SJCRH30 (cell line): ENCODE measurements at regions not wholly inside any gene's neighbourhood (a gene's known extent, or its start where the extent isn't known, plus 50 kb on each side); places are given as distances from the start of the nearest gene placed in this dataset.
"Not testable (repeated sequence)": the region's sequence is repeated elsewhere in the genome, so short reads cannot be mapped to it uniquely, and the experiment has no call there.

Experiments used
- DNase-seq, 2 experiments: peaks; one replicate each; pipeline ENCODE4 v3.0.0-alpha.2; 2015 to 2020
- H3K27ac ChIP-seq: fragments of 250-450 bp; sonication (Bioruptor Pico); 2 replicates; pipeline ENCODE4 v1.5.1; 2020; ENCODE audit warnings: mild to moderate bottlenecking, moderate library complexity
- H3K27me3 ChIP-seq: fragments of 250-450 bp; sonication (Bioruptor Pico); 2 replicates; pipeline ENCODE4 v1.5.1; 2020; ENCODE audit warnings: mild to moderate bottlenecking, moderate library complexity
- H3K36me3 ChIP-seq: fragments of 250-450 bp; sonication (Bioruptor Pico); 2 replicates; pipeline ENCODE4 v1.5.1; 2020; ENCODE audit warnings: mild to moderate bottlenecking, moderate library complexity
- H3K4me1 ChIP-seq: fragments of 250-450 bp; sonication (Bioruptor Pico); 2 replicates; pipeline ENCODE4 v1.5.1; 2020; ENCODE audit warnings: mild to moderate bottlenecking, moderate library complexity
- H3K4me3 ChIP-seq: fragments of 250-450 bp; sonication (Bioruptor Pico); 2 replicates; pipeline ENCODE4 v1.5.1; 2020; ENCODE audit warnings: mild to moderate bottlenecking, moderate library complexity
- H3K9me3 ChIP-seq: fragments of 250-450 bp; sonication (Bioruptor Pico); replicated peaks from 2 replicates; pipeline ENCODE4 v1.5.1; 2020; ENCODE audit warnings: mild to moderate bottlenecking, moderate library complexity

DNA sequence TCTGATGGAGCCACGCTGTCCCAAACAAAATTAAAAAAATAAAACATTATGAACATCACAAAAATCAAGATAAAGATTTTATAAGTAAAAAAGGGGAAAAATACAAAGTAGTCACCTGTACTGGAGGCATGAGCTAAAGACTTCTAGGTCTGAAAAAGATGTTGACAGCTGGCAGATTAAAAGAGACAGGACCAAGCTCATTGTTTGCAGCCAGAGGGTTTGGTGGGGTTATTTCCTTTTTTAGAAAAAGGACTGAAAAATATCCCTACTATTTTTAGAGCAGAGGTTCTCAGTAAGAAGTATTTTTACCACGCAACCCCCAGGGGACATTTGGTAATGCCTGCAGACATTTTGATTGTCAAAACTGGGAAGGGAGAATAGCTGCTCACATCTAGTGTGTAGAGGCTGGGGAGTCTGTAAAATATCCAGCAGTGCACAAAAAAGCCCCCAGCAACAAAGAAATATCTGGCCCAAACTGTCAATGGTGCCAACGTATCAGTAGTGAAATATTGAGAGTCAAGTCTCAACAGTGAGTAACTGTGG is 353.4 kb downstream of the TLE1 start:
- no peak overlapping the region for H3K27ac ChIP-seq
- no peaks in the 10 kb centered on the region for H3K27me3 ChIP-seq
- H3K36me3 ChIP-seq, result no peaks in the 10 kb centered on the region
- no peak overlapping the region for H3K4me3 ChIP-seq
- H3K4me1 ChIP-seq, result no peaks in the 10 kb centered on the region
- no peak for DNase-seq
- peaks cover 4% of the 10 kb centered on the region; the same call in 1 of the 2 replicates for H3K9me3 ChIP-seq

DNA sequence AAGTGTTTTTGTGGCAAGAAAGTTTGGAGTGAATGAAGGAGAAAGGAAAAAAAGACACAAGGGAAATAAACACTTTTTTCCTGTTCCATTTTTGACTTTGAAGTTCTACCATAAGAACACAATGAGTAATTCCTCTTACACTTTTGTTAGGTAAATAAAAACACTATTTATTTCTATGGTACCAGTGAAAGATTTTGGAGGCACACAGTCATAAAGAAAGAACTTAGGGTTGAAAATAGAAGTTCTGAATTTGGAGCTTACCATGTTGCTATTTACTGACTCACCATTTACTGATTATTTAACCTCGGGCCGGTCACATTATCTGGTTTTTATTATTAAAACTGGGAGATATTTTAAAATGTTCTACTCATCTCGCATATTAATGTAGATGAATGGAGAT is 367.8 kb downstream of the TLE1 start:
- Histone ChIP-seq H3K27ac (no peak overlapping the region), H3K27me3 (no peaks in the 10 kb centered on the region), H3K4me1 (peaks cover 9% of the 10 kb centered on the region; the same call in 1 of the 2 replicates), H3K4me3 (no peak overlapping the region), H3K36me3 (no peaks in the 10 kb centered on the region), H3K9me3 (0 out of 2 replicates have a peak, but pooled peaks cover 2% of the 10 kb centered on the region)
- DNase-seq, result no peak

DNA sequence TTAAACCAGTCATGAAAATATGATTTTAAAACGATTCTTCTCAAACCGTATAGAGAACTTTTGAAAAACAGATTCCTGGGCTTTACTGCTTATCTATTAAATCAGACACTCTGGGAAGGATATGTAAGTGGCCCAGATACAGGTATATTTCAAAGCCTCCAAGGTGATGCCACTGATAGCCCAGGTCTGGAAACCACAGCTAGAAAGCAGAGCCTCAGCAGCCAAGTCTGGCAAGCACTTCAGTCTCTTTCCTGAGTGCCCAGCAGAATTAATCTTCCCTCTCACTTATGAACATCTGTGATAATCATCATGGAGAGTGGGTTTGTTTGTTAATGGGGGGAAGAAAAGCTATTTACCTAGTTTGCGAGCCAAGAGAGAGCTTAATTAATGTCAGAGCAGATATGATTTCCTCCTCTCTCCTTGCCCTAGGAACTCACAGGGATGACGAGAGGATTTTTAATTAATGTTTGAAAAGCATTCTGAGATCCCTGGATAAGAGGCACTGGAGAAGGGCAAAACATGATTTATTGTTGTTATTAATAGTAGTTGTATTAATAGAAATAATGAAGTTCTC is 368.4 kb downstream of the TLE1 start:
- H3K4me3 ChIP-seq, result no peak overlapping the region
- no peak overlapping the region for H3K27ac ChIP-seq
- DNase-seq, result no peak
- H3K4me1 ChIP-seq, result peaks cover 9% of the 10 kb centered on the region; the same call in 1 of the 2 replicates
- 0 out of 2 replicates have a peak, but pooled peaks cover 2% of the 10 kb centered on the region for H3K9me3 ChIP-seq
- no peaks in the 10 kb centered on the region for H3K36me3 ChIP-seq
- no peaks in the 10 kb centered on the region for H3K27me3 ChIP-seq

DNA sequence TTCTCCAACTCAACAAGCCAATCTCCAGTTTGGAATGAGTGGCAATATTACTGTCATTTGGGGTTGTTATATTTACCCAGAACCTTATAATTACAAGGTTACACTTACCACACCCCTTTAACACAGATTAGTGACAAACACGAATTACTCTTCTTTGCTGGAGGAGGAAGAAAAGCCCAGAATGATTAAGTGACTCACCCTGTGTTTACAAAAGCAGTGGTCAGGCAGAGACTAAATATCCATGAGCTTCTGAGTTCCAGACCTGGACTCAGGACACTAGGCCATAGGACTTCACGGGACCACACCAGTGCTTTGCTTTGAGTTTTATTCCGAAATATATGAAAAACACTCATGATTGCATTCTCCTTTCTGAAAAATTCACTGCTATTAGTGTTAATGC is 370.8 kb downstream of the TLE1 start:
- Histone ChIP-seq H3K27me3 (no peaks in the 10 kb centered on the region), H3K36me3 (no peaks in the 10 kb centered on the region), H3K4me1 (peaks cover 9% of the 10 kb centered on the region; the same call in 1 of the 2 replicates), H3K4me3 (no peak overlapping the region), H3K27ac (no peak overlapping the region), H3K9me3 (0 out of 2 replicates have a peak, but pooled peaks cover 5% of the 10 kb centered on the region)
- no peak for DNase-seq

DNA sequence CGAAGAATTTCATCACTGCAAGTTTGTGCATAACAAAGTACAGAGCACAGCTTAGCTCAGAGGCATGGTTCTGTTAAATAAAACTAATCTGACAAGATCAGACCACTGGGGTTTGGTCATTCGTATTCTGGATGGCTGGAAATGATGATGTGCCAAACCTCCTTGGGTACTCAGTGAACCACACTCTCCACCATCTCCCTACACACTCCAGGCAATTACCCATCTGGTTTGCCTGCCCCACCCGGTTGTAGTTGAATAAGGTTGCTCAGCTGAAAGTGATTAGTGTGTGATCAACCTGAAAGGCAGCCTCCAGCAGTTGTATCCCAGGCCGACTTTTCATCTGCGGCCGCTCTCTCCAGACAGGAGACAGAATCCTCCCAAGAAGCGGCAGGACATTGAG is 371.4 kb downstream of the TLE1 start:
- DNase-seq, result no peak

DNA sequence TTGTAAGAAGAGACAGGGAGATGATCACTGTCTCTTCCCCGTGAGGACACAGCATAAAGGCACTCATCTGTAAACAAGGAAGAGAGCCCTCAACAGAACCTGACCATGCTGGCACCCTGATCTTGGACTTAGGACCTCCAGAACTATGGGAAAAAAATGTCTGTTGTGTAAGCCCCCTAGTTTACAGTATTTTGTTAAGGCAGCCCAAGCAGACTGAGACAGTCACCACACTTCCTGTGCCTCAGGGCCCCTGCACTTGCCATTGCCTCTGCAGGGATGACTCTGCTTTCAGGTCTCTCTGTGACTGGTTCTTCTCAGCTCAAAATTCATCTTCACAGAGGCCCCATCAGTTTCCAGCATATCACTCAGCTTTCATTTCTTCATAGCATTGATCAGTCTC is 372.1 kb downstream of the TLE1 start:
- Histone ChIP-seq H3K4me1 (no peaks in the 10 kb centered on the region), H3K27me3 (no peaks in the 10 kb centered on the region), H3K4me3 (no peak overlapping the region), H3K9me3 (0 out of 2 replicates have a peak, but pooled peaks cover 5% of the 10 kb centered on the region), H3K36me3 (no peaks in the 10 kb centered on the region), H3K27ac (no peak overlapping the region)
- DNase-seq, result no peak

More for the DNA sequence above, 371.4 kb downstream of the TLE1 start:
- Histone ChIP-seq H3K4me1 (peaks cover 7% of the 10 kb centered on the region; the same call in 1 of the 2 replicates), H3K27ac (no peak overlapping the region), H3K27me3 (no peaks in the 10 kb centered on the region), H3K4me3 (no peak overlapping the region), H3K9me3 (0 out of 2 replicates have a peak, but pooled peaks cover 5% of the 10 kb centered on the region), H3K36me3 (no peaks in the 10 kb centered on the region)

DNA sequence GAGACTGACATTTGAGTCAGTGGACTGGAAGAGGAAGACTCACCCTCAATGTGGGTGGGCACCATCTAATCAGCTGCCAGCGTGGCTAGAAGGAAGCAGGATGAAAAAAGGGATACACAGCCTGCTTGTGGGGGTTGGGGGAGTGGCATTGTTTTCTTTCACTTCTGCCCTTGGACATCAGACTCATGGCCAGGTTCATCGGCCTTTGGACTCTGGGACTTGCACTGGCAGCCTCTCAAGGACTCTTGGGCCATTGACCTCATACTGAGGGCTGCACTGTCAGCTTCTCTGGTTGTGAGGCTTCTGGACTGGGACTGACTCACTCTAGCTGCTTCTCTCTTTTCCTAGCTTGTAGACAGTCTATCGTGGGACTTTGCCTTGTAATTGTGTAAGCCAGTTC is 374.9 kb downstream of the TLE1 start:
- Histone ChIP-seq H3K36me3 (no peaks in the 10 kb centered on the region), H3K9me3 (0 out of 2 replicates have a peak, but pooled peaks cover 5% of the 10 kb centered on the region), H3K27ac (no peak overlapping the region), H3K27me3 (no peaks in the 10 kb centered on the region), H3K4me3 (no peak overlapping the region), H3K4me1 (no peaks in the 10 kb centered on the region)
- no peak for DNase-seq

DNA sequence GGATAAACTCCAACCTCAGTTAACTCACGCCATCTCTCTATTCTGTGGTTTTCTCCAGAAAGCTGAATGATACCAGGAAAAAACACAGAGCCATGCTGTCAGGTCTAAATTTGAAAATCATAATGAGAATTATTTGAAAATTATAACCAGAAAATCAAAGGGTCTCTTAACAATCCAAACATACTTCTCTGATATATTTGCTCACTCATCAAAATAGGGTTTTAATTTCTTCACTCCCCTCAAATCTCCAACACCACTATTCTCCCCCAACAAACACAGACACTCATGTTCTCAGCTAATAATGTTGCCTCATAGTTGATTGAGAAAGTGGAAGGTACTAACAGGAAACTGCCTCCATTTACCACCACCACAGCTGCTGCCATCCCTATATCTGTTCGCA is 375.5 kb downstream of the TLE1 start:
- no peak for DNase-seq
- Histone ChIP-seq H3K36me3 (no peaks in the 10 kb centered on the region), H3K4me3 (no peak overlapping the region), H3K27me3 (no peaks in the 10 kb centered on the region), H3K27ac (no peak overlapping the region), H3K4me1 (no peaks in the 10 kb centered on the region), H3K9me3 (0 out of 2 replicates have a peak, but pooled peaks cover 5% of the 10 kb centered on the region)

DNA sequence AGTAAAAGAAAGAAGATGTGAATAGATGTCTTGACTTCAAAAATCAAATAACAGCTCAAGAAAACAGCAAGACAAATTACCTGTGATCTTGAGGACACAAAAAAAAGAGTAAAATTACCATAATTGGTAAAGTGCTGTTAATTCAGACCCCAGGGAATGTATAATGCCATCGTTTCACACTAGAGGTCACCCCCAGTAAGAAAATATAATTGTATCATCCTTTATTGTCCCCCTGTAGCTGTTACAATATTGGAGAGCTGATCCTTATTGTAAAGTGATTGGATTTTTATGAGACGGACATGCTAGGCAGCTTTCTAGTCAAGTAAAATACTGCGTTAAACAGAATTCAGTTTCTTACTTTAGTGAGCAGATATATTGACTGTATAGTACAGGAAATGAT is 377.0 kb downstream of the TLE1 start:
- H3K36me3 ChIP-seq, result no peaks in the 10 kb centered on the region
- H3K4me1 ChIP-seq, result no peaks in the 10 kb centered on the region
- no peak overlapping the region for H3K27ac ChIP-seq
- no peak overlapping the region for H3K4me3 ChIP-seq
- H3K27me3 ChIP-seq, result no peaks in the 10 kb centered on the region
- no peak for DNase-seq
- H3K9me3 ChIP-seq, result 0 out of 2 replicates have a peak, but pooled peaks cover 8% of the 10 kb centered on the region

DNA sequence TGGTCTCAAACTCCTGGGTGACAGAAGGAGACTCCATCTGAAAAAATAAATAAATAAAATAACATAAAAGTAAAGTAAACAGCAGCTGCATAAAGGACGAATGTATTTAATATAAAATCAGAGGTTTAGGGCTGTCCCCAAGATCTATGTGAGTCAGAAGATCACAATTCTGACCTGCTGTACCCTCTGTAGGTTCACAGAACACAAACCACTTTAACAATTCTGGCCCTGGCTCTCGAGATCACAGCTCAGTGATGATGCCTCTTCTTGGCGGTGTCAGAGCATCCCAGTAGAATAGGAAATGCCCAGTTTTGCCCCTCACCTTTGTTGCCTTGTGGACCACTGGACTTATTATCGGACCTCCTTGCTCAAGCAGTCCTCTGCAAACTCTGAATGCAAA is 380.9 kb downstream of the TLE1 start:
- H3K4me1 ChIP-seq, result no peaks in the 10 kb centered on the region
- DNase-seq, result no peak
- 0 out of 2 replicates have a peak, but pooled peaks cover 5% of the 10 kb centered on the region for H3K9me3 ChIP-seq
- H3K27me3 ChIP-seq, result no peaks in the 10 kb centered on the region
- H3K27ac ChIP-seq, result no peak overlapping the region
- no peaks in the 10 kb centered on the region for H3K36me3 ChIP-seq
- H3K4me3 ChIP-seq, result no peak overlapping the region

DNA sequence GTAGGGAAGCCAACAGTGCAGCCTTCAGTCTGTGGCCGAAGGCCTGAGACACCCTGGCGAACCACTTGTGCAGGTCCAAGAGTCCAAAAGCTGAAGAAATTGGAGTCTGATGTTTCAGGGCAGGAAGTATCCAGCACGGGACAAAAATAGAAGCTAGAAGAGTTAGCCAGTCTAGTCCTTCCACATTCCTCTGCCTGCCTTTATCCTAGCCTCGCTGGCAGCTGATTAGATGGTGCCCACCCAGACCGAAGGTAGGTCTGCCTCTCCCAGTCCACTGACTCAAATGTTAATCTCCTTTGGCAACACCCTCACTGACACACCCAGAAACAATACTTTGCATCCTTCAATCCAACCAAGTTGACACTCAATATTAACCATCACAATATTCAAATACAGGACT is 381.6 kb downstream of the TLE1 start:
- H3K36me3 ChIP-seq, H3K27me3 ChIP-seq, DNase-seq, H3K4me3 ChIP-seq, H3K27ac ChIP-seq, H3K9me3 ChIP-seq, H3K4me1 ChIP-seq: not testable (repeated sequence)

DNA sequence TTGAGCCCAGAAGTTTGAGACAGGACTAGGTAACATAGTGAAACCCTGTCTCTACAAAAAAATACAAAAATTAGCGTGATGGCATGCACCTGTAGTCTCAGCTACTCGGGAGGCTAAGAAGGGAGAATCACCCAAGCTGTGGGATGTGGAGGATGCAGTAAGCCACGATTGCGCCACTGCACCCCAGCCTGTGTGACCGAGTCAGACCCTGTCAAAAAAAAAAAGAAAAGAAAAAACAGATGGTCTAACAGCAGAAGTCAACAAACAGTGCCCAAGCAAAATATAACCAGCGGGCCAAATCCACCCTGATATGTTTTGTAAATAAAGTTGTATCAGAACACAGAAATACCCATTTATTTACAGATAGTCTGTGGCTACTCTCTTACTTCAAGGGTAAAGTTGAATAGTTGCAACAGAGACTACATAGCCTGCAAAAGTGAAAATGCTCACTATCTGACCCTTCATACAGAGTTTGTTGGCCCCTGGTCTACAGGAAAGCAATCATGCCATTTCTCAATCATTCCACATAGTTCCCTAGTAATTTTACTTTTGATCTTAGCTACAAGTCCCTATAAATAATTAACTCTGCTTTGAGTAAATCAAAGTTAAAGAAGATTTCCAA is 383.7 kb downstream of the TLE1 start:
- Histone ChIP-seq H3K27ac (no peak overlapping the region), H3K36me3 (no peaks in the 10 kb centered on the region), H3K4me1 (no peaks in the 10 kb centered on the region), H3K27me3 (no peaks in the 10 kb centered on the region), H3K9me3 (0 out of 2 replicates have a peak, but pooled peaks cover 5% of the 10 kb centered on the region), H3K4me3 (no peak overlapping the region)
- no peak for DNase-seq

DNA sequence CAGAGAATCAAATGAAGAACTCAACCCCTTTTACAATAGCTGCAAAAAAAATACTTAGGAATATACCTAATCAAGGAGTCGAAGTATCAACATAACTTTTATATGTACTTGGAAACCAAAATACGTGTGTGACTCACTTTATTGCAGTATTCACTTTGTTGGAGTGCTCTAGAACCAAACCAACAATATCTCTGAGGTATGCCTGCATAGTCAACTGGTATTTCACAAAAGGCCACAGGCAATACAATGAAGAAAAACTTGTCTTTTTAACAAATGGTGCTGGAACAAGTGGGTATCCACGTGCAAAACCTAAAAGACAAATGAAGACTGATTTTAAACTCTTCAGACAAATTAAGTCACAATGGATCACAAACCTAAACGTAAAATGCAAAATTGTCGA is 385.7 kb downstream of the TLE1 start:
- H3K4me1 ChIP-seq, result no peaks in the 10 kb centered on the region
- H3K36me3 ChIP-seq, result no peaks in the 10 kb centered on the region
- H3K9me3 ChIP-seq, result peaks cover 5% of the 10 kb centered on the region; the same call in 1 of the 2 replicates
- no peak for DNase-seq
- no peak overlapping the region for H3K27ac ChIP-seq
- H3K4me3 ChIP-seq, result no peak overlapping the region
- no peaks in the 10 kb centered on the region for H3K27me3 ChIP-seq

DNA sequence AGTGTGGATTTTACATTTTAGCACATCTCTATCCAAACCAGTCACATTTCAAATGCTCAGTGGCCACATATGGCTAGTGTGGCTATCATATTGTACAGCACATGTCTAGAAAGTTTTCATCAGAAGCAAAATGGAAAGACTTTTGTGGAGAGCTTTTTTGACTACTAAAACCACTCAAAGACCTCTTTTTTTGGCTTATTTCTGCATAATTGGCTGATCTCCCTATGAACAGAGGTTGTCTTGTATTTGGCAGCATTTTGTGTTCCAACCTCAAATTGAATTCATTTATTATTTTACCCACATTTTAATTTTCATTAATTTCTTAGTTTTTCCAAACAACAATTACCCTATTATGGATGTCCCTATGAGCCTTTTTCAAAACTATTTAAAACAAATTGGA is 395.7 kb downstream of the TLE1 start:
- H3K9me3 ChIP-seq, result no peaks in the 10 kb centered on the region; the same call in 1 of the 2 replicates
- H3K4me1 ChIP-seq, result peaks cover 10% of the 10 kb centered on the region; the same call in 1 of the 2 replicates
- H3K27ac ChIP-seq, result no peak overlapping the region
- H3K27me3 ChIP-seq, result no peaks in the 10 kb centered on the region
- H3K4me3 ChIP-seq, result no peak overlapping the region
- H3K36me3 ChIP-seq, result no peaks in the 10 kb centered on the region
- no peak for DNase-seq

DNA sequence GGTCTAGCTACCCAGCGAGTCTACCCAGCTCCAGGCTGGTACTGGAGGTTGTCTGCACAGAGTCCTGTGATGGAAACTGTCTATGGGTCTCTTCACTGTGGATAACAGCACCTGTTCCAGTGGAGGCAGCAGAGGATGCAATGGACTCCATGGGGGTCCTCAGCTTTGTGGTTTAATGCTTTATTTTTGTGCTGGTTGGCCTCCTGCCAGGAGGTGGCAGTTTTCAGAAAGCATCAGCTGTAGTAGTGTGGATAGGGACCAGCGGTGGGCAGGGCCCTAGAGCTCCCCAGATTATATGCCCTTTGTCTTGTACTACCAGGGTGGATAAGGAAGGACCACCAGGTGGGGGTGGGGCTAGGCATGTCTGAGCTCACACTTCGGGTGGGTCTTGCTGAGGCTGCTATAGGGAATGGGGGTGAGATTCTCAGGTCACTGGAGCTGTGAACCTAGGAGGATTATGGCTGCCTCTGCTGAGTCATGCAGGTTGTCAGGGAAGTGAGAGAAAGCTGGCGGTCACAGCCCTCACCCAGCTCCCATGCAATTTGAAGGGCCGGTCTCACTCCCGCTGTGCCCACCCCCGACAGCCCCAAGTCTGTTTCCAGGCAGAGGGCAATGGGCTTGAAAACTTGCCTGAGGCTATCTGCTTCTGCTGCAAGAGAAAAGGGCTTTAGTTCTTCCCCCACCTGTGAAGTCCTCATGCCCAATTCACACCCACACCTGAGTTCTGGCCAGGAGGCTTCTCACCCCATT is 397.1 kb downstream of the TLE1 start:
- Histone ChIP-seq H3K27ac (peak overlapping the region; percentile 33), H3K9me3 (no peaks in the 10 kb centered on the region), H3K4me3 (no peak overlapping the region)

More for the DNA sequence above, 397.1 kb downstream of the TLE1 start:
- Histone ChIP-seq H3K36me3 (no peaks in the 10 kb centered on the region), H3K4me1 (peaks cover 10% of the 10 kb centered on the region; the same call in 1 of the 2 replicates), H3K27me3 (no peaks in the 10 kb centered on the region)
- DNase-seq, result peak; percentile 89 to 94
